ENCODE measurements at regions not wholly inside any gene's neighbourhood (a gene's known extent, or its start where the extent isn't known, plus 50 kb on each side); places are given as distances from the start of the nearest gene placed in this dataset.

DNA sequence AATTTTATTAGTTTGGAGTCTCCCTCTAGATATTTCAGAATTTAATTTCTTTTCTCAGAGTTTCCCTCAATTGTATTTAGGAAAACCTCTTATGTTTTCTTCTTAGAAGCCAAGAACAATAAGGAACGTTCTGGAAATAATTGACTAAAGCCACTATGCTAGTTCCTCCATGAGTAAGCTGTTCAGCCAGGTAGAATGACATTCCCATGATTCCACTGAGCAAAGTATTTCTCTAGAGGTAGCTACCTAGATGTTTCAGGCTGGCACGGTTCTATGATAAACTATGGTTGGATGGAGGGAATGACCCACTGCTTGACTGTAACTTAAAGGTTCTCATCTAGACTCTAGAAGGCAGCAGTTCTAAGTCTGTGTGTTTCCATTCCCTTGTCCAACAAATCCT, 62.4 kb downstream of the CLDN17 start:
- CTCF ChIA-PET = no interaction called here
- ATAC-seq (no peak), DNase-seq (no peak)
- POLR2A ChIA-PET = no interaction called here
- no peaks in the 10 kb centered on the region for H3K4me1 Mint-ChIP-seq (ENCODE audit: low read depth)
- H3K27me3 Mint-ChIP-seq (ENCODE audit: low read depth) = no peaks in the 10 kb centered on the region
- no peak overlapping the region for H3K4me3 Mint-ChIP-seq
- H3K36me3 Mint-ChIP-seq (ENCODE audit: low read depth) = no peaks in the 10 kb centered on the region
- H3K27ac Mint-ChIP-seq = no peak overlapping the region
- H3K9me3 Mint-ChIP-seq (ENCODE audit: insufficient read depth) = no peaks in the 10 kb centered on the region

DNA sequence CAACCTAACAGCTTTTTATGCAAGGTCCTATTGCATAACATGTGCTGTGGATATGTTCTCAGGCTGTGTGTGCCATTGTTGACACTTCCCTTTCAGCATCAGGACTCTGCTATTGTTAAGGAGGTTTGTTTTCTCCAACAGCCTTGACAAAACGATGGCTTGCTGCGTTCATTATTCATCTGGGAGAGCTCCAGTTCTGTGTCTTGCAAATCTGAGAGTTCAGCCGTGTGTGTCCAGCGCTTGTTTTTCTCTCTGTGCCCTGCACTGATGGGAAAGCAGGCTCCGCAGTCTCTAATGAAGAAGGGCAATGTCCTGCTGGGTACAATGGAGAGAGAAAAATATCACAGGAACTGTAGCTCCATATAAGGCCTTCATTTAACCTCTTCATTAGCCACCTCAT, 63.7 kb downstream of the CLDN17 start:
- H3K9me3 Mint-ChIP-seq (ENCODE audit: insufficient read depth) = no peaks in the 10 kb centered on the region
- no peak overlapping the region for H3K27ac Mint-ChIP-seq
- no peaks in the 10 kb centered on the region for H3K27me3 Mint-ChIP-seq (ENCODE audit: low read depth)
- no peak overlapping the region for H3K4me3 Mint-ChIP-seq
- no peaks in the 10 kb centered on the region for H3K36me3 Mint-ChIP-seq (ENCODE audit: low read depth)
- no peaks in the 10 kb centered on the region for H3K4me1 Mint-ChIP-seq (ENCODE audit: low read depth)
- ChIA-PET CTCF (no interaction called here), POLR2A (no interaction called here)
- DNase-seq (no peak), ATAC-seq (no peak)

DNA sequence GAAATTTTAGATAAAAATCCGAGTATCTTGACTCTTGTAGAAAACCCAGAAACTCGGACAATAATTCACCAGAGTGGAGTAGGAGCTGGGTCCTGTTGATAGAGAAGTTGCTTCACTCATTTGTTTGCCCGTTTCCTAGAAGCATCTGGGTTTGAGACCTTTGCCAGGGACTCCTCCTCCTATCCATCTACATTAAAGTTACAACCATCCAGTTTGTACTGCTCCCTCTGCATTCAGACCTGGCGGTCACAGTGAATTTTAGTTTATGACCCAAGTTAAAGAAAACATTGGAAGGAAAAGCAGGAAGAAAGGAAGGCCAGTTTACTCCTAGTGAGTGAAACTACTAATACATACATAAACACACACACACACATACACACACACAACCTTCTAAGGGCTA, 64.6 kb downstream of the CLDN17 start:
- DNase-seq (no peak), ATAC-seq (no peak)
- Mint-ChIP-seq H3K27ac (no peak overlapping the region), H3K36me3 (ENCODE audit: low read depth) (no peaks in the 10 kb centered on the region), H3K4me1 (ENCODE audit: low read depth) (no peaks in the 10 kb centered on the region), H3K9me3 (ENCODE audit: insufficient read depth) (no peaks in the 10 kb centered on the region), H3K4me3 (no peak overlapping the region), H3K27me3 (ENCODE audit: low read depth) (no peaks in the 10 kb centered on the region)
- CTCF ChIA-PET = no interaction called here
- POLR2A ChIA-PET = no interaction called here

DNA sequence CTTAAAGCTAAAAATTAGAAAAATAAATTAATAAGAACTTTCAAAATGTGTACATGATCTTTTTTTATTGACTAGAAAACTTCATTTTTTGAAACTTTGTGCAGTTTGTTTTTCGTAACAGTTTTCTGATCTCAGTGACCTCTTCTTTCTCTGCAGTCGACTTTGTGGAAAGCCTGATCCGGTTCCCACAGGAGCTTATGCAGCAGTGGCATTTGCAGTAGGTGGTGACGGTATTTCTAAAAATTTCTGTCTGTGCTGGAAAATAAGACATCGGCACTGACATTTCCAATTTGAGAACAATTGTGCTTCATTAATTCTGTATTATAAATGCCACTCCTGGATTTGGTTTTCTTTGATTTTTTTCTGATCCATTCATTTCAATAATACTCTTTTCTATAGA, 68.8 kb downstream of the CLDN17 start:
- no peak for DNase-seq
- CTCF ChIA-PET = no interaction called here
- H3K4me3 Mint-ChIP-seq = no peak overlapping the region
- H3K27me3 Mint-ChIP-seq (ENCODE audit: low read depth) = no peaks in the 10 kb centered on the region
- POLR2A ChIA-PET = no interaction called here
- H3K27ac Mint-ChIP-seq = no peak overlapping the region
- no peak for ATAC-seq
- H3K36me3 Mint-ChIP-seq (ENCODE audit: low read depth) = no peaks in the 10 kb centered on the region
- H3K4me1 Mint-ChIP-seq (ENCODE audit: low read depth) = no peaks in the 10 kb centered on the region
- H3K9me3 Mint-ChIP-seq (ENCODE audit: insufficient read depth) = no peaks in the 10 kb centered on the region

DNA sequence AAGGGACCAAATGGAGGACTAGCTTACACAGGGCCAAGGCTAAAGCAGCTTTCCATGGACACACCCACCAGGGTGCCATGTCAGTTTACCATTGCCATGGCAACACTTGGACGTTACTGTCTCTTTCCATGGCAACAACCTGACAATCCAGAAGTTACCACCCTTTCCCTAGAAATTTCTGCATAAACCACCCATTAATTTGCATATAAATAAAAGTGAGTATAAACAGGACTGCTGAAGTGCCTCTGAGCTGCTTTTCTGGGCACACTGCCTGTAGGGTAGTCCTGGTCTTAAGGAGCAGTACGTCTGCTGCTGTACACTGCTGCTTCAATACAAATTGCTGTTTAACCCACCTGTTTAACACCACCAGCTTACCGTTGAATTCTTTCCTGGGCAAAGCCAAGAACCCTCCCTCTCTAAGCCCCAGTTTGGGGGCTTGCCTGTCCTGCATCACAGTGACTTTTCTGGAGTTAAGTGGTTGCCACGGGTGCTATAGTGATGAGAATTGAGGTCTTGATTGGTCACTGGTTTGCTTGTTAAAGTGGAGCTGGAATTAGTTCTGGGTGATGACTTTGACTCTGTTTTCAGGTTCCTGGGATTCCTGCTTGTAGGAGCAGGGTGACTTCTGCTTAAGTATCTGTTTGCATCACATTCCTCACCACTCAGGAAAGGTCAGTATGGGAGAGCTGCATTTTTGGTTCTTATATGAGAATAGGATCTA, 83.2 kb downstream of the CLDN17 start:
- CTCF ChIA-PET = no interaction called here
- peaks cover 3% of the 10 kb centered on the region for H3K9me3 Mint-ChIP-seq (ENCODE audit: insufficient read depth)

DNA sequence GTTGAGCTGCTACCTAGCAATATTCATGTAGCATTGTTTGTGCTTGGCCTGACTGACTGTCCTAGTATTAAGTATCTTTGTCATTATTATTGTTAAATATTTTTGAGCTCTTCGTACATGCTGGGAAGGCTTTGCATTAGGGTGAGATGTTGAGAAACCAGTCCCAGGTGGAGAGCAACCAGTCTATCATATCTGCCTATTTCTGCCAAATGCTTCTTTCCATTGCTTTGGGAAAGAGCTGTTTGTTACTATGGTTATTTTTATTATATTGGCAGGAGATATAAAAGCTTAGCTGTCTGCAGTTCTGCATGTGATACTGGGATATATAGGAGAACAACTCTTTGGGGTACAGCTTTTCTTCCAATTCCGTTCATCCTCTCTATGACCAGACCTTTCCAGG, 85.1 kb downstream of the CLDN17 start:
- no peak overlapping the region for H3K4me3 Mint-ChIP-seq
- peaks cover 3% of the 10 kb centered on the region for H3K9me3 Mint-ChIP-seq (ENCODE audit: insufficient read depth)
- H3K27me3 Mint-ChIP-seq (ENCODE audit: low read depth) = no peaks in the 10 kb centered on the region
- POLR2A ChIA-PET = no interaction called here
- CTCF ChIA-PET = no interaction called here
- no peaks in the 10 kb centered on the region for H3K4me1 Mint-ChIP-seq (ENCODE audit: low read depth)
- DNase-seq = no peak
- H3K27ac Mint-ChIP-seq = no peak overlapping the region
- no peaks in the 10 kb centered on the region for H3K36me3 Mint-ChIP-seq (ENCODE audit: low read depth)
- no peak for ATAC-seq

More for the DNA sequence above, 83.2 kb downstream of the CLDN17 start:
- no peak for ATAC-seq
- H3K27ac Mint-ChIP-seq = no peak overlapping the region
- DNase-seq = no peak
- no peaks in the 10 kb centered on the region for H3K36me3 Mint-ChIP-seq (ENCODE audit: low read depth)
- no peaks in the 10 kb centered on the region for H3K4me1 Mint-ChIP-seq (ENCODE audit: low read depth)
- no peaks in the 10 kb centered on the region for H3K27me3 Mint-ChIP-seq (ENCODE audit: low read depth)
- no peak overlapping the region for H3K4me3 Mint-ChIP-seq
- POLR2A ChIA-PET = interaction anchor here (0.6 kb wide), 1 partner anchor 990 kb away, joined by 4 read pairs; no protein-coding TSS in a partner anchor

DNA sequence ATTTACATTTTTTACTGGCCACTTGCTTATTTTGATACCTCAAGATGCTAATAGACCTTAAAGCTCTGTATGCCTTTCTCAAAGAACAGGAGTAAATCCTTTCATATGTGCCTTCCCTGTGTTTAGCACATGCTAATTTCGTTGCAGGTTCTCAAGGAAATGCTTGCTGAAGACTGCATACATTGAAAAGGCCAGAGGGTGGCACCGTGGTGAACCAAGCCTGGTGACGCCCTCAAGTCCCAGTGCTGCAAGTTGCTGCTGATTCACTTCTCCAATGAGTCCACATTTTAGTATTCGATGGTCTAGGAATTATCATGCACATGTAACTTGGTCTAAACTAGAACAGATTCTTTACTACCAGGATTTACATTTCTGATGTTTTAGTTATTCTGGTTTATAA, 94.1 kb downstream of the CLDN17 start:
- no peaks in the 10 kb centered on the region for H3K9me3 Mint-ChIP-seq (ENCODE audit: insufficient read depth)
- no peaks in the 10 kb centered on the region for H3K27me3 Mint-ChIP-seq (ENCODE audit: low read depth)
- no peak overlapping the region for H3K4me3 Mint-ChIP-seq
- ATAC-seq (no peak), DNase-seq (no peak)
- H3K4me1 Mint-ChIP-seq (ENCODE audit: low read depth) = no peaks in the 10 kb centered on the region
- no peak overlapping the region for H3K27ac Mint-ChIP-seq
- CTCF ChIA-PET = interaction anchor here (1.2 kb wide), 1 partner anchor 28 kb away, joined by 4 read pairs; no protein-coding TSS in a partner anchor
- POLR2A ChIA-PET = no interaction called here
- H3K36me3 Mint-ChIP-seq (ENCODE audit: low read depth) = no peaks in the 10 kb centered on the region

DNA sequence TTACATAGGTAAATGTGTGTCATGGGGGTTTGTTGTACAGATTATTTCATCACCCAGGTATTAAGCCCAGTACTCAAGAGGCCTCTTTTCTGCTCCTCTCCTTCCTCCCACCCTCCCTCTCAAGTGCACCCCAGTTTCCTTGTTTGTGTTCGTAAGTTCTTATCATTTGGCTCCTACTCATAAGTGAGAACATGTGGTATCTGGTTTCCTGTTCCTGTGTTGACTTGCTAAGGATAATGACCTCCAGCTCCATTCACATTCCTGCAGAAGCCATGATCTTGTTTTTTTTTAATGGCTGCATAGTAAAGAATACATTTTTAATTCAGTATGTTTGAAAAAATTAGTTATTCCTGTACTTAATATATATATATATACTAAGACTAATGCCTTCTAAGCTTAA, 107.7 kb downstream of the CLDN17 start:
- no peak overlapping the region for H3K4me3 Mint-ChIP-seq
- ChIA-PET POLR2A (no interaction called here), CTCF (no interaction called here)
- H3K36me3 Mint-ChIP-seq (ENCODE audit: low read depth) = no peaks in the 10 kb centered on the region
- DNase-seq (no peak), ATAC-seq (no peak)
- no peaks in the 10 kb centered on the region for H3K4me1 Mint-ChIP-seq (ENCODE audit: low read depth)
- H3K27me3 Mint-ChIP-seq (ENCODE audit: low read depth) = peaks cover 2% of the 10 kb centered on the region
- no peak overlapping the region for H3K27ac Mint-ChIP-seq
- H3K9me3 Mint-ChIP-seq (ENCODE audit: insufficient read depth) = no peaks in the 10 kb centered on the region

DNA sequence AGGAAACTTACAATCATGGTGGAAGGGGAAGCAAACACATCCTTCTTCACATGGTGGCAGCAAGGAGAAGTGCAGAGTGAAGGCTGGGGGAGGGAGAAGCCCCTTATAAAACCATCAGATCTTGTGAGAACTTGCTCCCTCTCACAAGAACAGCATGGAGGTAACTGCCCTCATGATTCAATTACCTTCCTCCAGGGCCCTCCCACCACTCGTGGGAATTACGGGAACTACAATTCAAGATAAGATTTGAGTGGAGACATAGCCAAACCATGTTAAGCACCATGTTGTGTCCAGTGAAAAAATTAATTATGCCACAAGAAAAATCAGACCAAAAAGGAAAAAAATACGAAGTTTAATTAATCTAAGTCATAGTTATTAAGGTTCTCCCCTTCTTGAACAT, 109.5 kb downstream of the CLDN17 start:
- Mint-ChIP-seq H3K4me1 (ENCODE audit: low read depth) (no peaks in the 10 kb centered on the region), H3K9me3 (ENCODE audit: insufficient read depth) (no peaks in the 10 kb centered on the region), H3K27me3 (ENCODE audit: low read depth) (no peaks in the 10 kb centered on the region), H3K27ac (no peak overlapping the region), H3K4me3 (no peak overlapping the region), H3K36me3 (ENCODE audit: low read depth) (no peaks in the 10 kb centered on the region)
- ChIA-PET POLR2A (no interaction called here), CTCF (no interaction called here)
- DNase-seq (no peak), ATAC-seq (no peak)

DNA sequence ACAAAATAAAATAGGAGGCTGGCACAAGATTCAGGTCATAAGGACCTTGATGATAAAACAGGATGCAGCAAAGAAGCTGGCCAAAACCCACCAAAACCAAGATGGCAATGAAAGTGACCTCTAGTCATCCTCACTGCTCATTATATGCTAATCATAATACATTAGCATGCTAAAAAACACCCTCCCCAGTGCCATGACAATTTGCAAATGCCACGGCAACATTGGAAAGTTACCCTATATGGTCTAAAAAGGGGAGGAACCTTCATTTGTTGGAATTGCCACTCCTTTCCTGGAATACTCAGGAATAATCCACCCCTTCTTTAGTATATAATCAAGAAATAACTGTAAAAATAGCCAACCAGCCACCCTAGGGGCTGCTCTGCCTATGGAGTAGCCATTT, 108.8 kb upstream of the GRIK1 start:
- Mint-ChIP-seq H3K27ac (no peak overlapping the region), H3K36me3 (ENCODE audit: low read depth) (no peaks in the 10 kb centered on the region), H3K9me3 (ENCODE audit: insufficient read depth) (no peaks in the 10 kb centered on the region), H3K27me3 (ENCODE audit: low read depth) (no peaks in the 10 kb centered on the region), H3K4me1 (ENCODE audit: low read depth) (no peaks in the 10 kb centered on the region), H3K4me3 (no peak overlapping the region)
- ATAC-seq = no peak
- ChIA-PET POLR2A (no interaction called here), CTCF (no interaction called here)
- no peak for DNase-seq

DNA sequence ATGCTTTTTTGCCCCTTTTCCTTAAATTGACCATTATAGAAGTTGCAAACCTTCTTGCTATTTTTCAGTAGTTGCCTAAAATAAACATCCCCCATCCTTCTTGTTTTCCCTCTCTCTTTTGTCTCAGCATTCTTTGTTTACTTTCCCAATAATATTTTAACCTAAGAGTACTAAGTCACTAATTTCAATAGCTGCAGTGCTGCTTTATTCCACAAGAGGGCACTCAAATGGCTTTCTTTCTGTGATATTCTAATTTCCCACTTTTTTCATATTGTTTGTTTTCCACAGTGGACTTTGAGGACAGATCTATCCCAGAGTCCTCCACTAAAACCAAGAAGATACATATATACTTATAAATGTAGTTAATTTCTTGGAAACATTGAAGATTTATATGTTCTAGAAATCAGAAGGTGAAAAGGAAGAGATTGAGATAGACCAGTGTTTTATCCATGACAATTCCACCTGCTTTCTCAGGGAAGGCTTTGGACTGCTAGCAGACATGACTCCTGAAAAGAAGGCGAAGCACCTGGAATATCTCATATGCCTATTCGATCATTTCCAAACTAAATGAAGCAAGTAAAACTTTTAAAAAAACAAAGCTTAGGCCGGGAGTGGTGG, 104.8 kb upstream of the GRIK1 start:
- DNase-seq (peak; percentile 21), ATAC-seq (no peak)
- H3K27me3 Mint-ChIP-seq (ENCODE audit: low read depth) = no peaks in the 10 kb centered on the region
- no peak overlapping the region for H3K27ac Mint-ChIP-seq
- no peaks in the 10 kb centered on the region for H3K36me3 Mint-ChIP-seq (ENCODE audit: low read depth)
- CTCF ChIA-PET = interaction anchor here (0.7 to 2.4 kb wide), 9 partner anchors 10 to 1784 kb away, joined by 3 to 10 read pairs (median 4); no protein-coding TSS in a partner anchor
- H3K4me3 Mint-ChIP-seq = no peak overlapping the region
- H3K9me3 Mint-ChIP-seq (ENCODE audit: insufficient read depth) = no peaks in the 10 kb centered on the region
- POLR2A ChIA-PET = no interaction called here
- no peaks in the 10 kb centered on the region for H3K4me1 Mint-ChIP-seq (ENCODE audit: low read depth)

DNA sequence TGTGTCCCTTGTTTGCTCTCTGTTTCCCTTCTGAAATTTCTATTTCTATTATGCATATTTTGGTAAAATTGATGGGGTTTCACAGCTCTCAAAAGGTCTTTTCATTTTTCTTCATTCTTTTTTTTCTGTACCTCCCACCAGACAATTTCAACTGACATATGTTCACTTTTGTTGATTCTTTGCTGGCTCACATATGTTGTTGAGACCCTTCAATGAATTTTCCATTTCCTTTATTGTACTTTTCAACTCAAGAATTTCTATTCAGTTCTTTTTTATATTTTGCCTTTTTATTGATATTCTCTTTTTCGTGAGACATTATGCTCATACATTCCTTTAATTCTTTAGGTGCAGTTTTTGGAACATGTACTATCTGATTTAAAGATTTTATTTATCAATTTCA, 102.6 kb upstream of the GRIK1 start:
- no peak for ATAC-seq
- H3K27me3 Mint-ChIP-seq (ENCODE audit: low read depth) = no peaks in the 10 kb centered on the region
- no peak for DNase-seq
- no peak overlapping the region for H3K4me3 Mint-ChIP-seq
- no peaks in the 10 kb centered on the region for H3K36me3 Mint-ChIP-seq (ENCODE audit: low read depth)
- H3K9me3 Mint-ChIP-seq (ENCODE audit: insufficient read depth) = no peaks in the 10 kb centered on the region
- ChIA-PET POLR2A (no interaction called here), CTCF (interaction anchor here (0.6 kb wide), 1 partner anchor 681 kb away, joined by 5 read pairs; no protein-coding TSS in a partner anchor)
- H3K27ac Mint-ChIP-seq = no peak overlapping the region
- H3K4me1 Mint-ChIP-seq (ENCODE audit: low read depth) = no peaks in the 10 kb centered on the region

DNA sequence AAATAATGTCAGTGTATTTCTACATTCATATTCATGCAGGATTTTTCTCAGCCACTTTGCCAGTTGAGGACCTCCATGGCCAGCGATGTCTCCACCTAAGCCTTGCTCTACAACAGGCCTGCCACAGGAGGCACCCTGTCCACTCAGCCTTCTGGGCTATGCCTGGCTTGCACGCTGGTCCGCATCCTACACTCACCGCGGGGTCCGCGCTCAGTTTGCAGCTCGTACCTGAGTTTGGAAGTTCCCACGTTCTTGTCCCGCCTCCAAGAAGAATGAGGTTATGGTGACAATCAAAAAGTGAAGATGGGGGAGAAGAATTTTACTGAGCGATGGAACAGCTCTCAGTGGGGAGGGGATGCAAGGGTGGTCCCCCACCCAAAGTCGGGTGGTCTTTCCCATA, 93.6 kb upstream of the GRIK1 start:
- no peaks in the 10 kb centered on the region for H3K9me3 Mint-ChIP-seq (ENCODE audit: insufficient read depth)
- DNase-seq = no peak
- POLR2A ChIA-PET = no interaction called here
- no peaks in the 10 kb centered on the region for H3K4me1 Mint-ChIP-seq (ENCODE audit: low read depth)
- no peaks in the 10 kb centered on the region for H3K36me3 Mint-ChIP-seq (ENCODE audit: low read depth)
- CTCF ChIA-PET = no interaction called here
- H3K4me3 Mint-ChIP-seq = no peak overlapping the region
- ATAC-seq = no peak
- no peaks in the 10 kb centered on the region for H3K27me3 Mint-ChIP-seq (ENCODE audit: low read depth)
- no peak overlapping the region for H3K27ac Mint-ChIP-seq
